GM11168 (cell line): ENCODE measurements at regions not wholly inside any gene's neighbourhood (a gene's known extent, or its start where the extent isn't known, plus 50 kb on each side); places are given as distances from the start of the nearest gene placed in this dataset.

Source experiments
- in situ Hi-C: fragments of 300-500 bp; cut with MboI; formaldehyde crosslinking; loops from one replicate; pipeline ENCODE4 v1.12.0; 2022; ENCODE audit warnings: low sequenced_read_pairs; ENCODE audit not compliant: unreplicated experiment

DNA sequence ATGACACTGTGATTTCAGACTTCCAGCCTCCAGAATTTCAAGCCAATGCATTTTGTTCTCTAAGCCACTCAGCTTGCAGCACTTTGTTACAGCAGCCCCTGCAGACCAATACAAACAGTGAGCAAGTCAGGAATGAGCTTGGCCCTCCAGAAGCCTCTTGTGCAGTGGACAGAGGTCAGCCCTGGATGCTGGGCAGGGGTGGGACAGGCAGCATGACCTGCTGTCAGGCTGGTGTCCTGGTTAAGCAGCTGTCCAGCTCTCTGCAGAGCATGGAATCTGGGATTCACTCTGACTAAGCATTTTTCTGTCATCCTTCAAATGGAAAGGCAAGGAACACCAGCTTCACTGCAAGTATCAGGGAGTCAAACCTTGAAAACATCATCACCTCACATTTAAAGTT lies 85.5 kb upstream of the GDF10 start:
- in situ Hi-C loops, result no loop called here

DNA sequence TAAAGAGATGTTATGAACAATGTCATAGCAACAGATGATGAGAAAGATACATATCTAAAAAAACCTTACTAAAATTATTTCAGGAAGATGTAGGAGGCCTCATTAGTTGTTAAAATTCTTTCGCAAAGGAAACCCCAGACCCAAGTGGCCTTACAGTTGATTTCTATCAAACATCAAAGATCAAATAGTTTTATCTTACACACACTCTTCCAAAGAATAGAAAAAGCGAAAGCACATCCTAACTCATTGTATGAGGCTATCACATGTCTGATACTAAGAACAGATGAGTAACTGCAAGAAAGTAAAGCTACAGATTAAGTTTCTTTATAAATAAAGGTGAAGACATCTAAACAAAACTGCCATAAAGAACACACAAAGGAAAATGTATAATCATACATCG lies 82.9 kb upstream of the GDF10 start:
- in situ Hi-C loops, result no loop called here

DNA sequence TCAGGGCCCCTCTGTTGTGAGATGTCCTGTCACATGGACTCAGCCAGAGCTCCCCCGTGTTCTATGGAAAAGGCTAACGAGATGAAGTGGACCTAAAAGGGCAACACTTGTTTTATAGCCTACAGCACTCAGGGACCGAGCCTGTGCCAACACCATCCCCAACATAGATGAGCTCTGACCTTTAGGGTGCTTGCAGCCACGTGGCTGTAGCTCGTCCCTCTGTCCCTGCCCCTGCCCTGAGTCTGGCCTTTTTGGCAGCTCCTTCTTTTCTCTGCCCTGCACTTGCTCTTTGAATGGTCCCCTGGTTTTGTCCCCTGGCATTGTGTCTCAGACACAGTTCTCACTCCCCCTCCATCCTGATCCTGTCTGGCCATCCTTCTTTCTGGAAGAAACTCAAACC lies 81.2 kb upstream of the GDF10 start:
- in situ Hi-C loops, result no loop called here

DNA sequence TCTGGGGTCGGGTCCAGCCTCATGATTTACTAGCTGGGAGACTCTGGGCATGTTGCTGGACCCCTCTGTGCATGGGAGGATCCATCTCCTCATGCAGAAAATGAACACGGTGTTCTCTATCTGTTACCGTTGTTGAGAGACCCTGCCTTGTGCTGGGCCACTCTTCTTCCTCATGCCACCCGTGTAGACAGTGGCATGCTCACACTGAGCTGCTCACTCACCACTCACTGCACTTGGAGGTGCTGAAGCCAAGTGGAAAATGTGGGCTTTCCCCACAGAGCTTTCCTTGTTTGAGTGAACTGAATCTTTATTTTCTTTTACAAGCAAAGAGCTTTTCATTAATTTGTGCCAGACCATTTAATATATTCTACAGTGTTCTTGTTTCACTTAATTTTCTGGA lies 77.5 kb upstream of the GDF10 start:
- in situ Hi-C loops, result no loop called here

DNA sequence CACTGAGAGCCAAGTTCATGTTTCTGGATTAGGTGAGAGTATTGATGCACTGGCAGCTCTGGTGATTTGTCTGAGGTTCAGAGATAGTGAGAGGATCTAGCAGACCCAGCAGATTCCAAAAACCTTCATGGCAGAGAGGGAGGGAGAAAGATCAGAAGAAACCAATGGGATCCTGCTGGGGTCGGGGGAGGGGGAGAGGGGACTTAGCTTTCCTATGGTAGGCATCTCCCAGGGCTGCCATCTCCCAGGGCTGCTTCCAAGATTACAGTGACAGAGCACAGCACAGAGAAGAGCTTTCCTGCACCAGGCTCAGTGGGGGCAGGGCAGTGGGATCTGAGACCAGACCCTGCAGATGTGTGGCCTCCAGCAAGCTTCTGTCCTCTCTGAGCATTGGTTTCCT lies 76.8 kb upstream of the GDF10 start:
- in situ Hi-C loops, result no loop called here

DNA sequence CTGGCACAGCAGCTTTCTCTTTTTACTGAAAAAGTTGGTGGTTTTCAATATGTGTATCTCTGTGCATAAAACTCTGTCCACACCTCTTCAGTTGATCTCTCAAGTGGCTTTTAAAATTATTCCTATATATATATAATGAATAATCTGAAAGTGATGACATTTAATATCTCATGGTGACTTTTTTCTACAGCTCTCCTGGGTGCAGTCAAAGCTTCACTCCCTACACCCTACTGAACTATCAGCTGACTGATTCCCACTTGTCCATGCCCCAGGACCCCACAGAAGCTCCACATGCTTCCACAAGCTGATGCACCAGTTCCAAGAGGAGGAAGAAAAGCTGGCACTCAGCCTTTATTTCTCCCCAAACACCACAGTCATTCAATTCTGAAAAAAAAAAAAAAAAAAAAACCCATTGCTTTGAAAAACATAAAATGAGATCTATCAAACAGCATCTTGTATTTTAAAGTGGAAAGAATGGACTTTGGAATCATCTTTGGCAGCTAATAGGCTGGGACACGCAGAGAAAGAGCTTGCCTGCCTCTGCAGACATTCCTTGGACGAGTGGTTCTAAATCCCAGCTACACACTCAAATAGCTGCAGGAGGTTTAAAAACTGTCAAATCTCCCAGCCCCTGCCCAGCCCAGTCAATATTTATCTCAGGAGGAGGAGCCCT lies 75.3 kb upstream of the GDF10 start:
- in situ Hi-C loops, result no loop called here

DNA sequence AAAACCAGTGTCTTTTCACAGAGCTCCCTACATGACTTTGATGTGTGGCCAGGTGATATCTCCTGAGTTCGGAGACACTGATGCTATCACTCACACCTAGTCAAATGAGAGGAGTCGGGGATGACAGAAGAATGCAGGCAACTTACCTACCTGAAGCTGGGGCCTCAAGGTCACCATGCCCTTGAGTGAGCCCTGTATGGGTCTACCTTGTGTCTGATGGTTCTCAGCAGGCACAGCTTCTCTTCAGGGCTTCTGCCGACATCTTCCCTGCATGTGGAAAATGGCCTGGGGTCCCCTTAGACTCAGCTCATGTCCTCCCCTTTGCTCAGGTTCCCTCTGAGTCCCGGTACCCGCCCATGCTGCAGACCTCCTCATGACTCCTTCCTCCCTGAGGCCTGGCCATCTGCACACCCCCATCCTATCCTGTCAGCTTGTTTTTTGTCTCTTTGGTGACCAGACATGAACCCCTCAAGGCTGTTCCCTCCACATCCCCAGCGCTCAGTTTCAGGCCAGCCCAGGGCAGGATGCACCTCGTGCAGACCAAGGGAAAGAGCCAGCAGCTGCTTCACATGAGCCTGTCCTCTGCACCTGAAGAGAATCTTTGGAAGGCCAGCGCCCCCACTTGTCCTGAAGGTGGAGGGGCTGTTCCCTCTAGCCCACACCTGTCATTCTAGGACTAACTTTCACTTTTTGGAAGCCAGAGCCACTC lies 74.6 kb upstream of the GDF10 start:
- in situ Hi-C loops, result no loop called here

DNA sequence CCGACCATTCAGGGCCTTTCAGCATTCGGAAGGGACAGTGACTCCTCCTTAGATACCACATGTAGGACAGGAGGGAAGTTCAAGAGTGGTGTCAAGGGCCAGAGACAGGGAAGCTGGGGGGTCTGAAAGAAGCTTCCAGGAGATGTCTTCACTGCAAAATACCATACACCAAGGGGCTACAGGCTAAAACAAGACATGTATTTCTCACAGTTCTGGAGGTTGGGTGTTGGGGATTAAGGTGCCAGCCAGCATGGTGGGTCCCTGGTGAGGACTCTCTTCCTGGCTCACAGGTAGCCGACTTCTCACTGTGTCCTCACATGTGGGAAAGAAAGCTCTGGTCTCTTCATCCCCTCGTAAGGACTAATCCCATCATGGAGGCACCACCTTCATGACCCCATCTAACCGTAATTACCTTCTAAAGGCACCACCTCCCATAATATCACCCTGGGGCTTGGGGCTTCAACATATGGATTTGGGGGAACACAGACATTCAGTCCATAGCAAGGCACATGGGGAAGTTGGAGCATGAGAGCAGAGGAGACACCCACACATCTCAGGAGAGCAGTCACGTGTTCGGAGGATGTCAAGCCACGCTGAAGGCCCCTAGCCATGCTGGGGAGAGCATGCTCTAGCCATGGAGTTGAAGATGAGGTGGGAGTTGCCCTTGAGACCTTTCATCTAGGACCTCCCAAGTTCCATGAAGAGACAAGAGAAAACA lies 73.9 kb upstream of the GDF10 start:
- in situ Hi-C loops, result no loop called here

DNA sequence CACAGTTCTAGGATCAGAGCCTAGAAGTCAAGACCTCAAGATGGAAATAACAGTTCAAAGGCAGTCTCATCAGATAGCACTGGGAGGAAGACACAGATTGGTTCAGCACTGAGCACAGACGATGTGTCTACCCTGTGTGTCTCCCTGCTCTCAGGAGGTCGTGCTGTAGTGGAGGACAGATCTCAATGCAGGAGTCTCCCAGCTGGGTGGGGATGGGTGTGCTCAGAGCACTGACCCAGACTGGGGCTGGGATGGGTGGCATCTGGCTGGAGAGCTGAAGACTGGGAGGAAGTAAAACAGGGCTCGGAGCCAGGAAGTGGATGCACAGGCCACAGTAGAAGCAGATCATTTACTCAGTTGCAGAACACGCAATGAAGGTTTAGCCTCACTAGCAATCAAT lies 69.5 kb upstream of the GDF10 start:
- in situ Hi-C loops, result no loop called here

DNA sequence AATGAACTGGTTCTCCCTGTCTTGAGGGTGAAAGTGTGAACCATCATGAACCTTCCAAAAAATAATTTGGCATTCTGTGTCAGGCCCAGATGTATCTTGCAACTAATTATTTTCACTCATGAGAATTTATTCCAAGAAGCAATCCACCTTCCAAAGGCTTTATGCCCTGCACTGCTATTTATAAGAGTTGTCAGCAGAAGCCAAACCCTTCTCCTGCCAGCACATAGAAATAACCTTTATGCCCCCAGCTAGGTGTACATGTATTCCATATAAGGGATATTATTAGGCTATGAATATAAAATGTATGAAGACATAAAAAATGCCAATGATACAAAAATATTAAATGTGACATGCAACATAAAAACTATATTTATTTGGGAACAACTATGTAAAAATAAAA lies 69.0 kb upstream of the GDF10 start:
- in situ Hi-C loops, result no loop called here

DNA sequence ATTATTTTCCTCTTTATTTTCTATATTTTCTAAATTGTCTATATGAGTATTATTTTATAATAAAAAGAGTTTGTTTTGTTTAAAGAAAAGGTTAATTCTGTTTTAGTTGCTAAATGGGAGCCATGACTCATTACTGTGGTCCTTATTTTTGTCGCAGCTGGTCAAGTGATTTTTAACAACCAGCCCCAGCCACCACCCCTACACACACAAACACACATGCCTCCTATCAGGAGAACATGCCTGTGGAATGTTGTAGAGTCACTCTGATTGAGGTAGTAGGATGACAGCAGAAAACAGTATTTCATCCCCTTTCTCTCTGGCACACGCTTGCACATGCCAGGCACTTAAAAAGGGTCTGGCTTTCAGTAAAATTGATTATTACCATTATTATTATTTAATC lies 68.6 kb upstream of the GDF10 start:
- in situ Hi-C loops, result no loop called here

DNA sequence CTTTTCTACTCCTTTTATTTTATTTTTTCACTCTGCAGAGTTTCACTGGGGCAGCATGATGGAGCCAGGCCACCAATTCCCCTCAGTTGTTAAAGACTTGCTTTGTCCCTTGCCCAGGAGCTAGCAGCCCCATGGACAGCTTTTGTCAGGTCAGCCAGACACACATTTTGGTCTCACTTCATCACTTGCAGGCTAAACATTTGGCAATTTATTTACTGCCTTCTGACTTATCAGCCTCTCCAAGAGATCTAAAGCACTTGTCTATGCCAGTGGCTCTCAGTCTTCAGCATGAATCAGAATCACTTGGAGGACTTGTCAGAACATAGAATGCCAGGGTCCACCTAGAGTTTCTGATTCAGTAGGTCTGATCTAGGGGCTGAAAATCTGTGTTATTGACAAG lies 66.4 kb upstream of the GDF10 start:
- in situ Hi-C loops, result no loop called here

DNA sequence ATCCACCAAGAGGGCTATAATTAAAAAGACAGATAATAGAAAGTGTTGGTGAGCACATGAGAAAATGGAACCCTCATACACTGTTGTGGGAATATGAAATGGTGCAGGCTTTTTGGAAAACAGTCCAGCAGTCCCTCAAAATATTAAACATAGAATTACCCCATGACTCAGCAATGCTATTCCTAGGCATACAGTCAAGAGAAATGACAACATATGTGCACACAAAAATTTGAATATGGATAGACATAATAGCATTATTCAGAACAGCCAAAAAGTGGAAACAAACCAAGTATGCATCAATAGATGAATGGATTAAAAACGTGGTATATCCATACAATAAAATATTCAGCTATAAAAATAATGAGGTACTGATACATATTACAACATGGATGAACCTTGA lies 64.5 kb upstream of the GDF10 start:
- in situ Hi-C loops, result no loop called here

DNA sequence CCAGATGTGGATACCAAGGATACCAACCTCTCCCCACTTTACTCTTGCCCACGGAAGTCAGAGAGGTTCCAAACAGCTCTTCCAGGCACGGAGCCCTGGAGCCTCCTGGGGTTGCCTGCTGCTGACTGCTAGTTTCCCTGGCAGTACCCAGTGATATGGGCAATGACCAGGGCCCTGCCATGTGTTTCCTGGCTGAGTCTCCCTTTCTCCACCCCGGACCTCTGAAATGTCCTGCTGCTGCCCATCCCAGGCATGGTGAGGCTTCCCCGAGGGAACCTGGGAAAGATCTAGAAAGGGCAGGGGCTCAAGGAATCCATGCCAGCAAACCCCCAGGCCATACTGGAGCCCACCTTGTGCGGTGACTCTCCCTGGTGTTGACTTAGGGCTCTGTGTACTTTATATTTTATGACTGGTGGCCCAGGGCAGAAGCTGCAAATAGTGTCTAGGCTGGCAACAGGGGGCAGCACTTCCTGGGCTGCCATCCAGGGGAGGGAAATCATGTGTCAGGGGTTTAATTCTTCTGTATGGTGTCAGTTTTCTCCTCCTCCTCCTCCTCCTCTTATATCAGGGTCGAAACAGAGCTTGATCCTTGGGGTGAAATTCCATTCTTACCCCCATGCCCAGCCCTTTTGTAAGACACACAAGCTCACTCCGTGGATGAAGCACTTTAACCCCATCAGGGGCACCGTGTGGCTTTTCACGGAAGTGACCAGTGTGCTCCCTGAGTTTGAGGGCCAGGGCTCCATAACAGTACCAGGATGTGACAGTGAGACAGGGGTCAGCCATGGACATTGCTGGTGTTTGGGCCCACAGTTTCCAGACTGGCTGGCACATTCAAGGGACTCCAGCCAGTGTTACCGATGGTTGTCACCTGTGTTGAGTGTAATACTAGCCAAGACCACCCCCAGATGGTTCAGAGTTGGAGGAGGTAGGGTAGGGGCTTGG lies 62.4 kb upstream of the GDF10 start:
- in situ Hi-C loops, result no loop called here

DNA sequence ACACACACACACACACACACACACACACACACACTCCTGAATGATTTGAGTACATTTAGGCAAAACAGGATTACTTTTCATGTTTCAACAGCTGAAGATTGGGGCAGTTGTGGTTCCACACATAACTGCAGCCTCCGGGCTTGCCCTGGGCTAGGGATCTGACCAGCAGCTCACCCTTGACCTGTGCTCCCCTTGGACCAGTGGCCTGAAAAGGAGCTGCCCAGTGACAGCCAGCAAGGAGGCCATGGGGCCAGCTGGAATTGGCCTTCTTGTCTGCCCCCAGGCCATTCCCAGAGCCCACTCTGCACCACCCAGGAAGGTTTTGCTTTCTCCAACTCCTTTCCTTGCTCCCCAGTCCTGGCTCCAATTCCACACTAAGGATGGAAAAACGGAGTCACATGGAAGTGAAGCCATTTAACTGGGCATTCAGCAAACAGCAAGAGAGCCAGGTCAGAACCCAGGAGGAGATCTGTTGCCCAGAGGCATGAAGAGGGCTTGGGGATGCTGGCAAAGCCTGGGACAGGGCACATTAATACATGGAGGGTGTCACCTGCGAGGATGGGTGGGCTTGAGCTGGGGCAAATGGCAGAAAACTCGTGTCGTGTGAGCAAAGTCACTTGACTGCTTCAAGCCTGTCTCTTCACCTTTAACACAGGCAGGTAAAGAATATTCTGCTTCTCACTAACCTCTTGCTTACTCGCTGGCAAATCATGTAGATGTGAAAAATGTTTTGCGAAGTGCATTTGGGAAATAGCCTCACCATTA lies 61.5 kb upstream of the GDF10 start:
- in situ Hi-C loops, result no loop called here

DNA sequence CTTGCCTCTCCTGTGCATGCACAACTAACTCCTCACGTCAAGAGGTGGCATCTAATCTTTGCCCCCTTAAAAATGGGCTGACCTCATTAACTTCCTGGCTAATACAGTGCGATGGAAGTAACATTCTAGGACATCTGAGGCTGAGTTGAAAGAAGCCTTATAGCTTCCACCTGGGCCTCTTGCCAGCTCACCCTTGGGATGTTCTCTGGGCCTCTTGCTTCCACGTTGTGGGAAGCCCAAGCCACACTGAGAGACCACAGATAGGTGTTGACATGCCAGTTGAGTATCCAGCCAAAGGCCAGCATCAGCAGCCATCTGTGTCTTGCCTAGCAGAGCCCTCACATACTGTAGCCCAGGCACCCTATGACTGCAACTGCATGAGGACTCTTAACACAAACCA lies 60.8 kb upstream of the GDF10 start:
- in situ Hi-C loops, result no loop called here

DNA sequence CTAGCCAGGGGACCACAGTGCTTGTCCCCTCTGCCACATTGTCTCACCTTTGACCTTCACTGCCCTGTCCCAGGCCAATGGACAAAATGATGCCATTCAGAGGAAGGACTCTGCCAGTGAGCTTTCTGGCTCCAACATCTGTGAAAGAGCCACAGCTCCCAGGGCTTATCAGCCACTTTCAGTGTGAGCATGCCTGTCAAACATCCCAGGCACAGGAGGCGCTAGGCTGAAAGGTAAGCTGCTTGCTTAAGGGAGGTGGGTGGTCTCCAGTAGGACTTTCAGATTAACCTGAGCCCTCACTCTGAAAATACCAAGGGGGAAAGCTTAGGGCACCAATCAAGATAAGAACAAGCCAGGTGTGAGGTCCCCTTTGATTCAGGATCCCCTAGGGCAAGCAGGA lies 59.8 kb upstream of the GDF10 start:
- in situ Hi-C loops, result no loop called here

DNA sequence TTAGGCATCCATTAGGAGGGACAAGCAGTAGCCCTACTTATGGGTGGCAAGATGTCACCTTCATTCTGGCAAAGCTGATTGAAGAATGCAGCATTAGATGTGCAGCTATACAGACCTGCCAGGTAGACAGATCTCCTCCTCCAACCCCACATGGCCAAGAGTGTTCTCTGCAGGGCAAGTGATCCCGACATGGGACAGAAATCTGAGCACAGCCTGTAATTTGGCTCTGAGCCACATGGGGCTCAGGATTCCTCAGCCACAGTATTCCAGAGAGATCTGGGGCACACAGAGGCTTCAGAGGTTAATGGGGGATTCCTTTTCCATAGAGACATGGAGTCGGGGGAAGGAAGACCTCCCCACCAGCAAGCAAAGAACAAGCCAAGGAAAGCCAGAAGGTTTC lies 58.7 kb upstream of the GDF10 start:
- in situ Hi-C loops, result no loop called here

DNA sequence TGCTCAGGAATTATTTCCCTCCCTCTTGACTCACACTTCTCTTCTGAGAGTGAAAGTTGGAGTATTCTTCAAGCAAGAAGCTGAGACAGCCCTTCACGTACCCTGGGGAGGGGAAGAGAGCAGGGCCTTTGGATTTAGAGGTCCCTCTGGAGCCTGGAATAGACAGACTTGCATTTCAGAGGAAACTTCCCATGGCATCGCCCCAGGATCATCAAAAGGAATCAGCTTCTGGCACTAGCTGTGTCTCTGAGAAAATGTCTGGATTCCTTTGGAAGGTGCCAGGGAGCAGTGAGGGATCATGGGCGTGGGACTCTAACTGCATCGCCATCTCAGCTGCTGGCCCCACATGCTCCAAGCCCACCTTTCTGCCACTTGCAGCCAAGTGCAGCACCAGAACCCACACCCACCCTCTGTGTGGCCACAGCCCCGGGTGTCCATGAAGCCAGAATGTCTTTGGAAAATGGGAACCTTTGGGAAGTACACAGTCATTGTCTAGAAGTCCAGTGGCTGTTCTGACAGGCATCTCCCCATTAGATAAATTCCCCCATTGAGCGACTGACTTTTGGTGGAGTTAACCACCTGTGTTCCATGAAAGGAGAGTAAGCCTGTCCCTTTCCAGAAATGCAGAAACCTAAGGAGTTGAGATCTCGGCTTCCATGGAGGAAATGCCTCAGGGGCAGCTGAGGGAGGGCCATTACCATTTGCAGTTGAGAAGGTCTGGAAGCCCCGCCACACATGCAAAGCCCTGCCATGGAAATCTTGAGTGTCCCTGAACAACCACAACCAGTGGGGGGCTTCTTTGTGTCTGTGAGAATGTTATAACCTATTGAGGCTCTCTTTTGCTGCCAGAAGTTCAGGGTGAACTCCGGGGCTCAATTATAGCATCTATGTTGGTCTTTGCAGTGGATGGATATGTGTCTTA lies 57.8 kb upstream of the GDF10 start:
- in situ Hi-C loops, result no loop called here
